Uterus (tissue), 2 donors: ENCODE measurements at regions not wholly inside any gene's neighbourhood (a gene's known extent, or its start where the extent isn't known, plus 50 kb on each side); places are given as distances from the start of the nearest gene placed in this dataset.

ENCODE experiments used
- CTCF ChIP-seq, 4 experiments: fragments of 200-600 bp in 2 of 4; fragments of 450-650 bp in 2 of 4; sonication (generic) in 2 of 4; IDR thresholded peaks; one replicate each; pipeline ENCODE4 v1.5.1; 2016 to 2019; ENCODE audit warnings: antibody characterized with exemption in 4 of 4, mild to moderate bottlenecking in 2 of 4, moderate library complexity in 1 of 4
- POLR2A ChIP-seq, 2 donors: fragments of 450-650 bp; IDR thresholded peaks; one replicate each; pipeline ENCODE4 v1.6.1; 2016; ENCODE audit warnings: antibody characterized with exemption in 2 of 2, mild to moderate bottlenecking in 1 of 2, moderate library complexity in 1 of 2

GRCh38 chr2:39858677-39859076 is 79.6 kb upstream of the THUMPD2 start:
- TF ChIP-seq CTCF (IDR thresholded peaks at IDR 0.05): no peak
- TF ChIP-seq POLR2A (IDR thresholded peaks at IDR 0.05): no peak
